ENCODE measurements at regions not wholly inside any gene's neighbourhood (a gene's known extent, or its start where the extent isn't known, plus 50 kb on each side); places are given as distances from the start of the nearest gene placed in this dataset.

- DNase-seq (ENCODE audit: low read depth): no peak
Measured at GRCh38 chr13:99892866-99893504, 78.6 kb downstream of the ZIC5 start.

GRCh38 chr13:99892196-99892613, 79.4 kb downstream of the ZIC5 start:
- DNase-seq (ENCODE audit: low read depth): no peak

- DNase-seq (ENCODE audit: low read depth): no peak
Measured at GRCh38 chr13:99886706-99887105, 84.9 kb downstream of the ZIC5 start.

- no peak for DNase-seq (ENCODE audit: low read depth)
Measured at GRCh38 chr13:99884913-99885312, 86.7 kb downstream of the ZIC5 start.

- DNase-seq (ENCODE audit: low read depth): no peak
Measured at GRCh38 chr13:99883805-99884204, 87.8 kb downstream of the ZIC5 start.

- DNase-seq (ENCODE audit: low read depth): no peak
Measured at GRCh38 chr13:99878921-99879610, 92.5 kb downstream of the ZIC5 start.

- DNase-seq (ENCODE audit: low read depth): no peak
Measured at GRCh38 chr13:99876651-99877050, 94.9 kb downstream of the ZIC5 start.

GRCh38 chr13:99875391-99875790, 96.2 kb downstream of the ZIC5 start:
- DNase-seq (ENCODE audit: low read depth): no peak

- no peak for DNase-seq (ENCODE audit: low read depth)
Measured at GRCh38 chr13:99873832-99874430, 97.6 kb downstream of the ZIC5 start.

- DNase-seq (ENCODE audit: low read depth): no peak
Measured at GRCh38 chr13:99873141-99873540, 98.4 kb downstream of the ZIC5 start.

- no peak for DNase-seq (ENCODE audit: low read depth)
Measured at GRCh38 chr13:99871249-99871898, 100.2 kb downstream of the ZIC5 start.

GRCh38 chr13:99870541-99870940, 101.0 kb downstream of the ZIC5 start:
- no peak for DNase-seq (ENCODE audit: low read depth)

GRCh38 chr13:99869830-99870229, 101.7 kb downstream of the ZIC5 start:
- DNase-seq (ENCODE audit: low read depth): no peak

- no peak for DNase-seq (ENCODE audit: low read depth)
Measured at GRCh38 chr13:99868767-99869166, 102.8 kb downstream of the ZIC5 start.

- DNase-seq (ENCODE audit: low read depth): no peak
Measured at GRCh38 chr13:99867535-99868257, 103.9 kb downstream of the ZIC5 start.

- no peak for DNase-seq (ENCODE audit: low read depth)
Measured at GRCh38 chr13:99866781-99867180, 104.8 kb downstream of the ZIC5 start.

- no peak for DNase-seq (ENCODE audit: low read depth)
Measured at GRCh38 chr13:99865420-99865930, 106.1 kb downstream of the ZIC5 start.

- DNase-seq (ENCODE audit: low read depth): no peak
Measured at GRCh38 chr13:99864627-99864990, 107.0 kb downstream of the ZIC5 start.

- DNase-seq (ENCODE audit: low read depth): no peak
Measured at GRCh38 chr13:99863789-99864626, 107.6 kb downstream of the ZIC5 start.

- DNase-seq (ENCODE audit: low read depth): no peak
Measured at GRCh38 chr13:99862244-99862643, 109.3 kb downstream of the ZIC5 start.

GRCh38 chr13:99861771-99862170, 109.8 kb downstream of the ZIC5 start:
- DNase-seq (ENCODE audit: low read depth): no peak

All from activated T-helper 9 cell treated with anti-CD3 and anti-CD28 coated beads, Interleukin-2, amount 50 U/mL, for 16 hours (primary cell).